Brain microvascular endothelial cell (primary cell): ENCODE measurements at regions not wholly inside any gene's neighbourhood (a gene's known extent, or its start where the extent isn't known, plus 50 kb on each side); places are given as distances from the start of the nearest gene placed in this dataset.
"Not testable (repeated sequence)": the region's sequence is repeated elsewhere in the genome, so short reads cannot be mapped to it uniquely, and the experiment has no call there.

Experiments used
- DNase-seq: peaks from one replicate; pipeline ENCODE4 v3.0.0-alpha.2; 2020
- H3K27ac ChIP-seq: fragments of 250-450 bp; sonication (Bioruptor Pico); 2 replicates; pipeline ENCODE4 v1.5.1; 2020; ENCODE audit warnings: mild to moderate bottlenecking, moderate library complexity
- H3K27me3 ChIP-seq: fragments of 250-450 bp; sonication (Bioruptor Pico); replicated peaks from 2 replicates; pipeline ENCODE4 v1.5.1; 2020; ENCODE audit warnings: mild to moderate bottlenecking
- H3K36me3 ChIP-seq: fragments of 250-450 bp; sonication (Bioruptor Pico); replicated peaks from 2 replicates; pipeline ENCODE4 v1.5.1; 2020; ENCODE audit warnings: mild to moderate bottlenecking
- H3K4me3 ChIP-seq: 2 replicates; pipeline ENCODE4 v1.5.1; 2011; ENCODE audit warnings: low read depth, mild to moderate bottlenecking, control low read depth, low read length, moderate library complexity
- CTCF ChIP-seq: IDR thresholded peaks from 2 replicates; pipeline ENCODE4 v1.5.1; 2011; ENCODE audit warnings: low read depth, mild to moderate bottlenecking, moderate library complexity, low read length, control low read depth, inconsistent platforms; ENCODE audit errors: missing control alignments
- in situ Hi-C: cut with HindIII; loops from 2 replicates; pipeline ENCODE4 v1.10.0; 2017; ENCODE audit warnings: low sequenced_read_pairs, low pct_ligation_motif_present

GRCh38 chr14:23896609-23897153 lies 56.9 kb upstream of the DHRS4 start:
- Histone ChIP-seq H3K4me3 (no peak overlapping the region), H3K36me3 (no peaks in the 10 kb centered on the region), H3K27me3 (no peaks in the 10 kb centered on the region), H3K27ac (no peak overlapping the region)
- TF ChIP-seq CTCF = no peak
- no peak for DNase-seq
- in situ Hi-C loops = no loop called here

- DNase-seq, H3K4me3 ChIP-seq, H3K36me3 ChIP-seq, in situ Hi-C loops, H3K27ac ChIP-seq, H3K27me3 ChIP-seq: not testable (repeated sequence)
Observed at GRCh38 chr14:23897291-23897690, 56.3 kb upstream of the DHRS4 start.

GRCh38 chr14:23898359-23898758 lies 55.2 kb upstream of the DHRS4 start:
- H3K27me3 ChIP-seq, H3K4me3 ChIP-seq, in situ Hi-C loops, DNase-seq, H3K36me3 ChIP-seq, H3K27ac ChIP-seq: not testable (repeated sequence)

- Histone ChIP-seq H3K4me3 (no peak overlapping the region), H3K36me3 (no peaks in the 10 kb centered on the region), H3K27me3 (no peaks in the 10 kb centered on the region), H3K27ac (no peak overlapping the region)
- no peak for TF ChIP-seq CTCF
- DNase-seq = no peak
- in situ Hi-C loops = no loop called here
Observed at GRCh38 chr14:23899788-23900187, 53.8 kb upstream of the DHRS4 start.

GRCh38 chr14:23903442-23903841 lies 50.1 kb upstream of the DHRS4 start:
- Histone ChIP-seq H3K27me3 (no peaks in the 10 kb centered on the region), H3K36me3 (no peaks in the 10 kb centered on the region), H3K4me3 (no peak overlapping the region), H3K27ac (no peak overlapping the region)
- in situ Hi-C loops = no loop called here
- no peak for DNase-seq
- TF ChIP-seq CTCF = no peak
